ENCODE measurements at regions not wholly inside any gene's neighbourhood (a gene's known extent, or its start where the extent isn't known, plus 50 kb on each side); places are given as distances from the start of the nearest gene placed in this dataset.

- TF ChIP-seq CTCF (conservative IDR thresholded peaks at IDR 0.05) (peak; percentile 95), ZFX (IDR thresholded peaks at IDR 0.05) (no peak)
Measured at GRCh38 chr9:79129865-79130480, 441.8 kb upstream of the TLE4 start.
